EL (cell line): ENCODE measurements at regions not wholly inside any gene's neighbourhood (a gene's known extent, or its start where the extent isn't known, plus 50 kb on each side); places are given as distances from the start of the nearest gene placed in this dataset.
"Not testable (repeated sequence)": the region's sequence is repeated elsewhere in the genome, so short reads cannot be mapped to it uniquely, and the experiment has no call there.

ENCODE experiments used
- DNase-seq: peaks from one replicate; pipeline ENCODE4 v3.0.0-alpha.2; 2016

- DNase-seq: no peak
Observed at GRCh38 chr2:186306754-186307153, 179.3 kb upstream of the ZC3H15 start.

GRCh38 chr2:186307871-186308270, 178.2 kb upstream of the ZC3H15 start:
- DNase-seq: no peak

DNA sequence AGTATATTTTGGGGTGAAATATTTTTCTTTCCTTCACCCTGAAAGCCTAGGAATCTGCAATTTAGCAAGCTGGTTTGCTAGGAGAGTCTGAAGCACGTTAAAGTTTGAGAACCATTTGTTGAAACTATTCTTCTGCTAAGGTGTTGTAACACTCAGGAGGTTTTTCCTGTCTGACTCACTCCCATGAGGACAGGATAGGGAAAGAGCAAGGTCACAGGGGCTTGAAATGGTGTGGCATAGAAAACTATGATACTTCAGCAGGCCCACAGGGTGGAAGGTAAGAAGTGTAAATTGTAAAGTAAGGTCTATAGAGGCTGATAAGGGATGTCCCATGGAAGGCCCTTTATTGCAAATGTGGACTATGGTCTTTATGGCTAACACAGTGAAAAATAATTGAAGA, 177.7 kb upstream of the ZC3H15 start:
- DNase-seq: no peak

DNA sequence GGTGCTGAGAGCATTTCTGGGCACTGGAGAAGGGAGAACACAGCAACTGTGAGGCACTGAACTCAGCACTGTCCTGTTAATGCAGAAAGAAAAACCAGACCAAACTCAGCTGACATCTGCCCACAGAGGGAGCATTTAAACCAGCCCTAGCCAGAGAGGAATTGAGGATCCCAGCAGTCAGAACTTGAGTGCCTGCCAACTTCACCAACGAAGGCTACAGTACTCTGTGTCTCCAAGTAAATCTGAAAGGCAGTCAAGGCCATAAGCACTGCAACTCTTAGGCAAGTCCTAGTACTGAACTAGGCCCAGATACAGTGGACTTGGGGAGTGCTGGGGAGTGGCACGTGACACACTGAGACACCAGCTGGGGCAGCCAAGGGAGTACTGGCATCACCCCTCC, 176.2 kb upstream of the ZC3H15 start:
- no peak for DNase-seq

- no peak for DNase-seq
Observed at GRCh38 chr2:186319105-186319504, 167.0 kb upstream of the ZC3H15 start.

DNA sequence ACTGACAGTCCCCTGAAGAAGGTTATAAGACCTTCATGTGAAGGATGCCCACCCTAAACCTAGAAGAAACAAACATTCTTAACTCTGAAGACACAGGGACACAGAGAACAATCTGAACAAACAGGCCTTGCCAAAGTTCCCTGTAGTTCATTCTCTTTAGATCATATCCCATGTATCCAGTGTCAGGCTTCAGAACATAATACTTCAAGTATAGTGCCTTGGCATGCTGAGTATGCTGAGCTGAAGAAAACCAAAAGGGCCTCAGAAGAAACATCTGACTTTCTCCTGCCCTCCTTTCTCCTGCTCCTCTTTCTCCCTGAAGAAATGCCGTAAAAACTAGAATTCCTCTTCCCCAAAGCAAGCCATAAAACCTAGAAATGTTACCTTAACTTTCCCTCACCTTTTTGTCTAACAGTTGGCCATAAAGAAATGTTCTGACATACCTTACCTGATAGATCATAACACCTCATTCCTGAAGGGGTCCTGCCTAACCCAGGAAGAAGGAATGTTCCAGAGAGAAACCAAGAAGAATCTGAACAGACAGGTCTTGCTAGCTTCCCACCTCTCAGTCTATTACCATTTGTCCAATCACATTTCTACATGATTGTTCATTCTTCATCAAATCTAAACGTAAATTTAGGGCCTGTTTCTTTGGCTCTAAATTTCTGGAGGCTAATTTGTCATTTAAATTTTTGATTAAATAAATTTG, 160.1 kb upstream of the ZC3H15 start:
- DNase-seq: no peak

- no peak for DNase-seq
Observed at GRCh38 chr2:186327251-186327868, 158.7 kb upstream of the ZC3H15 start.

DNA sequence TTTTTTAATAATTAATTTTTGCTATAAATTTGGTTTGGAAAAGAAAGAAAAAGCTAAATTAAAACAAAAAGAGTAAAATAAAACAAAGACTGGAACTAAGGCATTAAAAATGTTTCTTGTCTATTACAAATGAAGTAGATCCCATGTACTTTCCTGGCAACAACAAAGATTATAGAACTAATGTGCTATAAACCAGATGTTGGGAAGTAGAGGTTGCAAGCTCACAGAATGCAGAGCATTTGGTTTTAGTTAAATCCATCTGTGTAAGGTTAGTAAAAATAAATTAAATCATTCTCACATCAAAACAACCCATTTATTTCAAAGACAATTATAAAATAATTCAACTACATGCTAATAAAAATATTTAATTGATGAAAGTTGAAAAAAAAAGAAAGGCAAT, 157.2 kb upstream of the ZC3H15 start:
- no peak for DNase-seq

DNA sequence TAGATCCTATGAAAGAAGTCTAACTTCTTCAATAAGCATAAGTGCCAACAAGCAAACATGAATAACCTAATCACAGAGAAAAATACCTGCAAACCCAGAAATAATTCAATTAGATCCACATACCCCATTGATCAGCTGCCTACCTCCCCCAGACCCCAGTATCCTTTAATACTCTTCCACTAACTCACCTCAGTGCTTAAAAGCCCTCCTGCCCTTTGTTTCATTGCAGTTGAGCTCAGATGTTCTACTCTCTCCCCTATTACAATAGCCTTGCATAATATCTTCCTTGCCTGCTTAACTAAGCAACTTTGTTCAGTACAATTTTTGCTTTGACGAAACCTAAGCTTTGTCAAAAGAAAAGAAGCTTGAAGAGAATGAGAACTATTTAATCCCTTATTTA, 156.0 kb upstream of the ZC3H15 start:
- DNase-seq: no peak

DNA sequence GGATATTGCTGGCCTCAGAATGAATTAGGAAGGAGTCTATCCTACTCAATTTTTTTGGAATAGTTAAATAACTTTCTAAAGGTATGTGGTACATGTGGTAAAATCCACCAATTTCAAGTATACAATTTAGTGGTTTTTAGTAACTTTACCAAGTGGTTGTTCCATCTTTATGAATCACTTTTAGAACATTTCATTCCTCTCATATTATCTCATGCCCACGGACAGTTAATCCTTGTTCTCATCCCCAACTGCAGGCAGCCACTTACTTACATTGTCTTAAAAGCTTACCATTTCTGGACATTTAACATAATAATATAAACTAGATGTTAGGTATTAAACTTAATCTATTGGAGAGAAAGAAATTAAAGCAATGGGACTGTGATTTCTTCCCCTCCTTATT, 146.3 kb upstream of the ZC3H15 start:
- DNase-seq: peak; percentile 2

DNA sequence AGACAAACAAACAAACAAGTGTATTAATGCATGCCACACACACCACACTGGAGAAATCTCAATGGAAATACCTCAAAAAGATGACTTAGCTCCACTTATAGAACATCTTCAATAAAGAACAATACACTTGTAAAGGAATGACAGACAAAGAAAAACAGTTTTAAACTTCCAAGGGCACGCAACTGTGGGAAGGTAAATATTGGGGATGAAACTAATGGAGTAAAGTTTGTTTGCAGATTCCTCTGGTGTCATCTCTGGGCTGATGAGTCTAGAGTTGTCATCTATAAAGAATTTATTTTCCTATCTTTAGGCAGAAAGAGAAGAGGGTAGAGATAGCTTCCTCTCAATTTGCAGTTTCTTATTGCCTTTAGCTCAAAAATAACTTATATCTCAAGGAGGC, 144.0 kb upstream of the ZC3H15 start:
- no peak for DNase-seq

DNA sequence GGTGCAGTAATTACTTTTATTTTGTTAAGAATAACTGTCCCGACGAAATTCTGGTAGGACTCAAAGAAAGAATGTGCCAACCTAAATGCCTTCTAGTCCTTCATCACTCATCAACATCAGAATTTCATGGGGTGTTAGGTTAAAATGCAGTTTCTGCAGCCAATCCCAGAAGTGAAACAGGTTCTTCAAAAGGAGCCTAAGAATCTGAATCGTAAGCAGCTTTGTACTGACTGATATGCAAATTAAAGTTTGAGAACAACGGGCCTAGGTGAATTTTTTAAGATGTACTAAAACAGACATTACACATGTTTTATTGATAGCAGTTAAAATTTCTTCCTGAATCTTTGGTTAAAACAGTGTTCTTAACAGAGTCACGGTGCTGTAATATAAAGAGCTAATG, 140.3 kb upstream of the ZC3H15 start:
- DNase-seq: no peak

GRCh38 chr2:186346216-186346615, 139.8 kb upstream of the ZC3H15 start:
- no peak for DNase-seq

DNA sequence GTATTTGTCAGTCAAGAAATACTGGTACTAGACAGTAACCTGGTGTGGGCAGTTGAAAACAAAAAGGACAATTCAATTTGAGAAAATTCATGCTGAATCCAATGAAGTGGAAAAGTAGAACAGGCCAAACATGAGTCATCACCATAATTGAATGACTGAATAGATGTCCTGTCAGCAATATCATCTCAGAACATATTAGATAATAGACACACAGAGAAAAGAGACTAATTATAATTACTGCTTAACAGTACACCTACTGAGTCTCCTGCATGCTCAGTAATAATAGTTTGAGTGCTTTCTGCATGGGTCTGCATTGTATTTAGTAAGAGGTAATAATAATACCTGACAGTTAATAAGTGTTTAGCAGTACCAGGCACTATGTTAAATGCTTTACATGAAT, 138.6 kb upstream of the ZC3H15 start:
- DNase-seq: no peak

DNA sequence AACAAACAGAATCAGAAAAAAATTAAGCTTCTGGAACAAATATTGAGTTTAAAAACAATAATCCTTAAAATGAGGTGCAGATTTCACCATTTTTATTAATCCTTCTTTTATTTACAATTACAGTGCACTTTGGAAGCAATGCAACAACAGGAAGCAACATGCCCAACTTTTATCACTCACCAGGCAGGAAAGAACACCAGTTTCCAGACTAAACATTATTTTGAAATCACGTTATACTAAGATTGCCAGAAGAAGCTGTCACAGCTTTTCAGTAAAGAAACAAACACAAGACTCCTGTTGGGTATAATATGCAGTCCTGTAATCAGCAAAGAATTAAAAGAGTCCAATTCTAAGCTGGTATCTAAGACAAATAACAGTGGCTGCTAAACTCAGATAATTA, 137.9 kb upstream of the ZC3H15 start:
- no peak for DNase-seq

DNA sequence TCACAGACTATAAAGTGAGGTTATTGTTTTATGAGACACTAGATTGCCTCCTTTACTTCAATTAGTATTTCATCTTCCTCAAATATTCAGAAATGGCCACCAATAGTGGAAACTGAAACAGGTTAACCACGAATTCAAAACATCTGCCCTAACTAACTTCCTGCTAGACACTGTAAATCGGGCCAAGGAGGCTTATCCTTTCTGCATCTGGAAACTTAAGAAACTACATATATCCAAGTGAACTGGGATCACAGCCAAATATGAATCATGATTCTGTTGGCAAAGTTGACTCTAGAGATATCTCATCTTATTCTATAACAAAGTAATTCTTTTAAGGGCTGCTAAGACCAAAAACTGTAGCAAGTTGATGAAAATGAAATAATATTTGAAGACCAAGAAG, 136.6 kb upstream of the ZC3H15 start:
- peak; percentile 76 for DNase-seq

GRCh38 chr2:186354160-186354559, 131.9 kb upstream of the ZC3H15 start:
- DNase-seq: not testable (repeated sequence)

GRCh38 chr2:186365406-186365805, 120.7 kb upstream of the ZC3H15 start:
- peak; percentile 13 for DNase-seq

DNA sequence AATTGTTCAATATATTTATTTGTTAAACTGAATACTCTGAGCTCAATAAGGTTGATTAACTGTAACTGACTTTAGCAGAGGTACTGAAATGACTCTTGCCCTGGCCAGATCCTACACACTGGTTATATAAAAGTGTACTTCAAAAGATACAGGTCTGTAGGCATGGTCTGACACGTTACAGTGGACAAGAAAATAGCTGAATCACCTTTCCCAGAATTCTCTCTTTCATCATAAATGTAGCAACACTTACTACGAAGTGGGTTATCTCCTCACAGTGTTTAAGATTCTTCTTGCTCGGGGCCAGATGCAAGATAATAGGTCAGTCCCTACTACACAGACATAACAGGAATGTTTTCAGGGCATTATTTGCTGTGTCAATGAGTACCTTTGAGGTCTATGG, 107.0 kb upstream of the ZC3H15 start:
- DNase-seq: no peak

GRCh38 chr2:186380805-186381204, 105.3 kb upstream of the ZC3H15 start:
- no peak for DNase-seq

DNA sequence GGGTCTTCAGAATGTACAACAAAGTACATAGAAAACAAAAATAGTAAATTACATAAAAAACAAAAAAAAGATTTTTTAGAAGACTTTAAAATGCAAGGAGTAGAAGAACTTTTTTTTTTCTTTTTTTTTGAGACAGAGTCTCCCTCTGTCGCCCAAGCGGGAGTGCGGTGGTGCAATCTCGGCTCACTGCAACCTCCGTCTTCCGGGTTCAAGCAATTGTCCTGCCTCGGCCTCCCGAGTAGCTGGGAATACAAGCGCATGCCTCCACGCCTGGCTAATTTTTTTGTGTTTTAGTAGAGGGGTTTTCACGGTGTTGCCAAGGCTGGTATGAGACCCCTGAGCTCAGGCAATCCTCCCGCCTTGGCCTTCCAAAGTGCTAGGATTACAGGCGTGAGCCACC, 104.5 kb upstream of the ZC3H15 start:
- no peak for DNase-seq

- no peak for DNase-seq
Observed at GRCh38 chr2:186382932-186383331, 103.1 kb upstream of the ZC3H15 start.

DNA sequence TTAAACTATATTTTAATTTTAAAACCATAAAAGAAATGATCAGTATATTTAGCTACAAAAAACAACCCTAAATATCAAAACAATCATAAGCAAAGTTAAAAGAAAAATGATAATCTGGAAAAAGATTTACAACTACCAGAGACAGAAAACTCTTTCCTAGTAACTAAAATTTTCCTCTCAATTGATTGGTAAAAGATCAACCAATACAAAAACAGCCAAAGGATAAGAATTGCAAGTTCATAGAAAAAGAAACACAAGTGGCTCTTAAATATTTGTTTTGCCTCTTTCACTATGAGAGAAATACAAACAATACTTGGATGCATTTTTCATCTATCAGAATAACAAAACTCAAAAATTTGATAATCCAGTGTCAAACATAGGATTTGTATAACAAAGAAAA, 101.8 kb upstream of the ZC3H15 start:
- DNase-seq: no peak

GRCh38 chr2:186385638-186386201, 100.3 kb upstream of the ZC3H15 start:
- not testable (repeated sequence) for DNase-seq
